ENCODE measurements at regions not wholly inside any gene's neighbourhood (a gene's known extent, or its start where the extent isn't known, plus 50 kb on each side); places are given as distances from the start of the nearest gene placed in this dataset.

DNA sequence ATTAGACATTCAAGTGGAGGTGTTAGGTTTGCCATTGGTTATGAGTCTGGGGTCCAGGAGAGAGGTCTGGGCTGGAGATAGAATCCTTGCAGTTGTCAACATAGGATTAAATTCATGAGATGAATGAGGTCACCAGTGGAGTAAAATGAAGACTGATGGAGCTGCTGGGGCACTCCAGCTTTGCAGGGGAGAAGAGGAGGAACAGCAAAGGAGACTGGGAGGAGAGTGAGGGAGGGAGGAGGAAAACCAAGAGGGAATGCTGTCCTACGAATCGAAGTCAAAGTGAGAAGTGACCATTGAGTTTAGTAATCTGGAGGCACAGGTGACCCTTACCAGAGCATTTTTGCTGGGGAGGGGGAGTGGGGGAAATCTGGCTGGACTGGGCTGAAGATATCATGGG lies 178.2 kb upstream of the NR3C1 start:
- no peak for DNase-seq

DNA sequence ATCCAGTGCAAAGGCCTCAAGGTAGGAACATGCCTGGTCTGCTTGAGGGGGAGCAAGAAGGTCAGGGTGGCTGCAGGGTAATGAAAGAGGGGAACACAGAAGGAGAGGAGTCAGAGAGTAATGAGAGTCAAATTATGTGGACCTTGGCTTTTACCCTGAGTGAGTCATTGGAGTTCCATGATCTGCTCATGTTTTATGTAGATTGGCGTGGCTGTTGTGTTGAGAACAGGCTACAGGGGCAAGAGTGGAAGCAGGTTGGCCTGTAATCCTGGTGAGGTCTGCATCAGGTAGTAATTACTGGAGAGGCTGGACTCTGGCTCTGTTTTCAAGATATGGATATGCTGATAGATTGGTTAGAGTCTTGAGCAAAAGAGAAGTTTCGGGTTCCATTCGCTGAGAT lies 177.7 kb upstream of the NR3C1 start:
- no peak for DNase-seq

DNA sequence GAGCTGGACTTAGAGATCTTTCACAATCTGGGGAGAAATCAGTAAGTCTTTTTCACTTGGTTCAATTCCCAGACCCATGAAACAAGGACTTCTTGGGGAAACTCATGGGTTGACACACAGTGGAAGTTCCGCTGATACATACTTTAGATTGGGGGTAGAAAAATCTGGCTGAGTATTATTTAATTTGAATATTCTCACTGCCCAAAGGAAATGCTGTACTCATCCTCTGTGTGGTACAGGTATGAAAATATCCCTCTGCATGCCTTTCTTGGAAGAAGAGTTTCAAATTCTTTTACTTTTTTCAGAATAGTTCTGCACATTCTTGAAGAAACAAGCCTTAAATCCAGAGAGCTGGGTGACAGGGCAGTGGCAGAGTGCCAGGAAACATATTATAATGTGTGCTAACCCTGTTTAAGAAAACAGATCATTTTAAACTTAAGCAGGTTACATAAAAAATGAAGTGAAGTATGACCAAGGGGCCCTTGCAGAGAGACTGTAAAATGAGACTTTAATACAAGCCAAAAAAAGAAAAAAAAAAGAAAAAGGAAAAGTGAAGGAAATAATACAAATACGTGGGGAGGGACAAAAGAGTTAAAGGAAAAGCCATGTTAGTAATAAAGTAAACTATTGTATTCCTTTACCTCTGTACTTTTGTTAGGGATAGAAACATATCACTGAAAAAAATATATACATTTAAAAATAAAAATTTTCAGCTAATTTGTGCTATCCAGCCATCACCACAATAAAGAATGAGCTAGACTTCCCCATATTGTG lies 173.4 kb upstream of the NR3C1 start:
- no peak for DNase-seq

DNA sequence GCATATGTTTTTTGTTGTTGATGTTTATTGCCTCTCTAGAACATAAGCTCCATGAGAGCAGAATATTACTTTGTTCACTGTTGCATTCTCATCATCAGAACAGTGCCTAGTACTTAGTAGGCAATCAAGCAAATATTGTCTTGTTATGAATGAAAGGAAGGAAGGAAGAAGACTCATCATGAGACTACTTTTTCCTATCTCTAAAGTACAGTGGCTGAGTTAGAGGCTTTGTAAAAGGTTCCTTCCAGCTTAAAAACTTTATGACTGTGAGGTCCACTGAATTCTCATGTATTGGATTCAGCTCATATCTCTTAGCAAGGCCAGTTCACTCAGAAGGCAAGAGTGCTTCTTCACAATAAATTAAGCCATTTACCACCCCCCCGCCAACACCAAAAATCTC lies 171.8 kb upstream of the NR3C1 start:
- DNase-seq: no peak

DNA sequence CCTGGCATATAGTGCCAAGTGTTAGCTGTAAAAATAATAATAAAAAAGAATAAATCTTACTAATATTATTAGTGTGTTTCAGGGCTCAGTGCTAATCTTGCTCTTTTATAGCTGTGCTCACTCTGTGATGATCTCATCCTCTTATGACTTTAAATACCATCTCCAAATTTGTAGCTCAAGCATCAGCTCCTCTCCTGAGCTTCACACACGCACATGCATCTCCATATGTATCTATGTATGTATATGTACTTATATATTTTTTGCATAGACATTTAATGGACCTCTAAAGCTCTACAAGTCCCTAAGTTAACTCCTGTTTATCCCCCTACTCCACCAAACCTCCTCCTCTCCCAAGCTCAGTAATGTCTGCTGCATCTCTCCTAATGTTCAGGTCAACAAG lies 170.8 kb upstream of the NR3C1 start:
- DNase-seq: no peak

DNA sequence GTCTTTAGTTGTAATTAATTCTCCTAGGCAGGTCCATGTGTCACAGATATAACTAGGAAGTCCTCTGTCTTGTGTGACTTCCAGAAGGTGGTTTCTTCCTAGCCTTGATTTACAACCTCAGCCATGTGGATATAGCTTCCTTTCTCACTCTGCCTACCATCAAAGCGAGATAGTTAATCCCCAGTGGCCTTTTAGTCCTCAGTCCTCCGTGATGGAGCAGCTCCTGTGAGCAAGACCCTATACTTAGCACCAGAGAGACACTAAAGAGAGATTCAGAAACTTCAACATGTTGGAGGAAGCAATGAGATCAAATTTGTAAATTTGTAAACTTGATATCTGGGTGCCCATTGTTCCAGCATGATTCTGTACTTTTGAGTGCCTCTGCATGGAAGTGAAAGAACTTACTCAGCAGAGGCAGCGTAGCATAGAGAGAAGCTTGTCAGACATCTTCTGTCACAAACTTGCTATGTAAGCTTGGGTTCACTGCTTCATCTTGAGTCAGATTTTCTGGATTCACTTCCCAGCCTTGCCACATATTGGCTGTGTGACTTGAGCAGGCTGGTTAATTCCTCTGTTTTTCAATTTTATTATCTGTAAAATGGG lies 170.2 kb upstream of the NR3C1 start:
- no peak for DNase-seq

DNA sequence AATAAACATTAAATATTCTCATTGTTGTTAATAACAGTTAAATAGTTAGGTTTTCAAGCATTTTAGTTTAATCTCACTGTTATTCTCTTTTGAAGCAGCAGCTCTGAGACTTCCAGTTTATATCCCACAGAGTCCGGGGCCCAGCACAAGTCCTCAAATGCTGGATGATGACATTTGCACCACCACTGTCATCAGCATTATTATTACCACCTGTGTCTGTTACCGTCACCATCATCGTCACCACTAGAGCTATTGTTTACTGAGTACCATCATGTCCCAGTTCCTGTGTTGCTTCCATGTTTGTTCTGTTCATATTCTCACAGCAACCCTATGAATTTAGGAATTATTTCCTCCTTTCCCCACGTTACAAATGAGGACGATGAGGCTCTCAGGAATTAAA lies 169.2 kb upstream of the NR3C1 start:
- DNase-seq: no peak

DNA sequence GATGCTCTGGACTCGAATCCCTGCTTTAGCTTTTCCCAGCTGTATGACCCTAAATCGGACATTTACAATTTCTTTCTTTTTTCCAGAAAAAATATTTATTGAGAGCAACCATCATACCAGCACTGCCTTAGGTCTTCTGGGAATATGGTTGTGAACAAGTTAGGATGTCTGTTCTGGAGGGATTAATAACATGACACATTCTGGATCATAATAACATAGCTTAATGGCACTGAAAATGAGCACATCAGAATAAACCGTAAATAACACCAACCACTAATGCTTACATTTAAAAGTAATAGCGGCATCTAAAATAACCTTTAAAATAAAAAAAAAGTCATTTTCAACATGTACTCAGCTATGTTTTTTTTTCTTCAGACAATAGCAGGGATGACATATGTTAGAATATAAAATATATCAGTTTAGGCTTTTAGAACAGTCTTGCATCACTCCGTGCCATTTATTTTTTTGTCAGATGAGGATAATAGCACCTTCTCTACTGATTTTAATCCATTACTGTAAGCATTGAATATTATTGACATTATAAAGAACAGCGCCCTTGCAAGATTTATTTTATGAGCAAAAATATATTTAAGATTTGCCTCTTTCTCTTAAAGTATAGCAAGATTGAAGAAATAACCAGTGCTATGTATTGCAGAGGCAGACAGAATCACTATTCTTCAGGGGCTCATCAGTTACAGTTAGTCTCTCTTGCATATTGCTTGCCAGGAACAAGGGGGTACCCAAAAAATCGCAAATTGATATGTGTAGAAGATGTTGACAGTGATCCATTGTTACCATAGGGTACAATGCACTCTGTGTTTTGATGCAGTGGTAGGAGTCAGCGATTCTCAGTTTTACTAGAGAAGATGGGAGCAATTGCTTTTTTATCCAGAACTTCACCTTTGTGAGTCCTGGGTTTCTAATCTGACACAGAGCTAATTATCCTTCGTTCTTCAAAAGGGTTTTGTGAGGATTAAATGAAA lies 168.4 kb upstream of the NR3C1 start:
- no peak for DNase-seq

DNA sequence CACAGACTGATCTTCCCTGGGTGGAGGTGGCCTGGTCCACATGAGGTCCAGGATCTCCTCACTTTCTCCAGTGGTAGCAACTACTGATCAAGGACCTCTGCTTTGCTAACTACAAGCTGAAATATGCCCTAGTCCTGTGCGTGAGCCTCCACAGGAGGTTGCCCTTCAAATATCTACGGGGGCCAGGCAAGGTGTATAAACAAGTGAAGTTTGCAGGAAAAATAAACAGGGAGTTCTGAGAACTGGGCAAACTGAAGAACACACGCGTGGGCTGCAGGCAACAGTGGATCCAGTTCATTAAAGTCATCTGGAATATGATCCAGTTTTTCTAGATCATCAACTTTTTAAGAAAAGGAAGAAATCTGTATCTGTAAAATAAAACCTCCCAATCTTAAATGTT lies 167.5 kb upstream of the NR3C1 start:
- no peak for DNase-seq

DNA sequence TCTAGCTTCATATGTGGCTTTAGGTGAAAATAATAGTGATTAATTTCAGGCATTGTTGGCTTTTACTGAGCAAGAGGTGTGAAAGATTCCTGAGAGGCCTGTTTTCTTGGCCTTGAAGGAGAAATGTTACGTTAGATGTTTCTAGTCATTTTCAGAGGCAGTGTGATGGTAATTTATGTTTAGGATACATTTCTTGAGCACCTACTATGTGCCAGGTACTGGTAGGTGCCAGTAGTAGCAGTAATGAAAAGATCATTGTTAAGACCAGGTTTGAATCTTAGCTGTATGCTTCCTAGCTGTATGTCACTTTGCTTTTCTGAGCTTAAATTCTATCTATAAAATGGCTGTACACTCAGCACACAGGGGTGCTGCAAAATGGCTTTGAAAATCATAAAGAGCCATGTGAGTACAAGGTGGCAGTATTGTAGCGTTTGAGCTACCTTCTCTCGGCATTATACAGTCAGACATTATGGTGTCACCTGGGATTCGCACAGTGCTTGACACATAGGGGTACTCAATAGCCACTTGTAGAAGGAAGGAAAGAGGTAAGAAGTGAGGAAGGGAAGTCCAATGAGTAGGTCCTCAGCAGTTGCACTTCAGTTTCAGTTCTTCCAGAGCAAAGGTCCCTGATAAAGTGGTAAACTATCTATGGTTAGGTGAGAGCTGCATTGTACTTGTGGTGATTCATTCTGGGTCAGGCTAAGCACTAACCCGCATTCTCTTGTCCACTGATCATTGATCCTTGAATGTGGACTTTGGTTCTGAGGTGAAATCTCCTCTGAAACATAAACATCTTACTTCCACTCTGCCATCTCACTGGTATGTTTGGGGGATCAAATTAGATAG lies 166.5 kb upstream of the NR3C1 start:
- no peak for DNase-seq

DNA sequence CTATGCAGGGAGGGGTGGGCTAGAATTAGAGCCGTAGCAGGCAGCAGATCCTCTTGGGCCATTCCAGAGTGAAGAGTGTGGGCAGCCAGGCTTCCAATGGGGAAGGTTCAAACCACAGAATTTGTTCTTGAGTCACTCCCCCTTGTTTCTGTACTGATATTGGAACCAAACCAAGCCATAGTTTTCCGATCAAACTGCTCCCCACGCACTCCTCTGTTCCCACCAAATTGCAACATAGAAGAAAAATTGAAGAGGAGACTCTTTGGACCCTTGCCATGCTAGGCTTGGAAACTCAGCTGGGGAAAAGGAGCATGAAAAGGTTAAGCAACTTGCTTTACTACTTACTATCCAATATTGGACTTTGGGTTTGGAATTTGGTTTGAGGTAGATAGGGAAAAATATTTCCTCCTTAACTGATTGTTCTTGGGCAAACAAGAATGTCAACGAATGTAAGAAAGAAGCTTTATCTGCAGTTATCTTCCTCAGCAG lies 165.8 kb upstream of the NR3C1 start:
- no peak for DNase-seq

DNA sequence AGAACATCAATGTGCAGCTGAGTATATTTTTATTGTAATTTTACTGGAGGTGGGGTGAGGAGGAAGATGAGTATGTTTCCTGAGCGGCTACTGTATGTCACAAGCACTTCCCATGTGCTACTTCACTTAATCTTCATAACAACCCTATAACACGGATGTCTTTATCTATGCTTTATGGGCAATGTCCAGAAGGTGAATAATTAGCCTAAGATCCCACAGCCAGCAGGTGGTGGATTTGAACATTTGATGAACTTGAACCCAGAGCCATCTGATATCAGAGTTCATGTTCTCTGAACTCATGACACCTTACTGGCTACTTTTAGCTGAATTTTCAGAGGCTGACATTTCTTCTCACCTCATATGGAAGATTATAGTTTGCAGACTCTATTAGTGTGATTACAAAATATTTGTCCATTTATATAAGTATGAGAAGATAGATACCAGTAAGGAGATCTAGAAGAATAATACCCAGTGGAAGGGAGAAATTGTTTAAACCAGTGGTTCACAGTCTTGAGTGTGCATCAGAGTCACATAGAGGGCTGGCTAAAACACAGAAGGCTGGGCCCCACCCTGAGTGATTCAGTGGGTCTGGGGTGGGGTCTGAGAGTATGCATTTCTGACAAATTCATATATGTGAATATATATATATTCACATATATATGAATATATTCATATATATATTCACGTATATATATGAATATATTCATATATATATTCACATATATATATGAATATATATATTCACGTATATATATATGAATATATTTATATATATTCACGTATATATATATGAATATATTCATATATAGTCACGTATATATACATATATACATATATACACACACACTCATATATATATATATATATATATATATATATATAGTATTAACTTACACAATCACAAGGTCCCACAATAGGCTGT lies 164.4 kb upstream of the NR3C1 start:
- DNase-seq: no peak

DNA sequence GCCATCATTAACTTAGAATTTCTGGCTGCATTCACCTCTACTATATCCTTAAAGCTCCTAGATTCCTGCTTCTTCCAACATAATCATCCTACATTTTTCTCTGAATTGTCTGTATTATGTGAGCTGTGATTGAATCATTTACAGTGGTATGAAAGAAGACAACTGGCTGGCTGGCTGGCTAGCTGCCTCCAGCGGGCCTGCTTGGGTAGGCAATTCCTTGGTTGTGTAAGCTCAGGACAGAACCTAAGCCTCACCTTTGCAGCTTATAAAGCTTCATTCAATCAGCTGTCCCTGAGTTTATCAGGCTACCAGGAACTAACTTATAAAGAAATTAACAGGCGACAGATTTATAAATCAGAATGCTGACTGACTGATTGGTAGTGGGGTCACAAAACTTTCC lies 162.7 kb upstream of the NR3C1 start:
- no peak for DNase-seq

DNA sequence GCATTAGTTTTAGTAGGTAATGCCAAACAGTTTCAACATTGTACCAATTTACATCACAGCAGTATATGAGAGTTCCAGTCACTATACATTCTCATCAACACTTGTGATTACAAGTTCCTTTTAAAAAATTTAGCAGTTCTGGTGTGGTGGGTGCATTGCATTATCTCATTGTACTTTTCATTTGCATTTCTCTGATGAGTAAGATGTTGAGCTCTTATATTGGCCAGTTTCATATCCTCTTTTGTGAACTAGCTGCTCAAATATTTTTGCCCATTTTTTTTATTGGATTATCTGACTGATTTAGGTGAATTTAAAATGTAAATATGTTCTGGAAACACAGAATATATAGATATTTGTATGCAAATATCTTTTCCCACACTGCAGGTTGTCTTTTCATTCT lies 160.9 kb upstream of the NR3C1 start:
- no peak for DNase-seq

DNA sequence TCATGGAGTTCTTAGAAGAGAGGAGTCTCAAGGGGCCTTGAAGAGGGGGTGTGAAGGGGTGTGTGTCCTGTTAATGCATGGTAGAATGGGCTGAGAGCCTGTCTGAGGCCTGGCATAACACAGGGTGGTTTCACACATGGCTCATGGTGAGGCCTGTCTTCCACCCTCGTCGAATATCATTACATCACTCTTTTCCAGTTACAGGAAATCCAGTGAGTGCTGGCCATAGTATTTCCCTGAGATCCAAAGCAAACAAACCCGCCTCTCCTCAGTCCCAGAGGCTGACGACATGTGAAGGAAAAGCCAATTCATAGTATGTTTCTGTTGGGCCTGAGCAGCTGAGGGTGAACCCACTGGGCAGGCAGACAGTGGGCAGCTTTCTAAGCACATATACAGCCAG lies 159.4 kb upstream of the NR3C1 start:
- DNase-seq: no peak

DNA sequence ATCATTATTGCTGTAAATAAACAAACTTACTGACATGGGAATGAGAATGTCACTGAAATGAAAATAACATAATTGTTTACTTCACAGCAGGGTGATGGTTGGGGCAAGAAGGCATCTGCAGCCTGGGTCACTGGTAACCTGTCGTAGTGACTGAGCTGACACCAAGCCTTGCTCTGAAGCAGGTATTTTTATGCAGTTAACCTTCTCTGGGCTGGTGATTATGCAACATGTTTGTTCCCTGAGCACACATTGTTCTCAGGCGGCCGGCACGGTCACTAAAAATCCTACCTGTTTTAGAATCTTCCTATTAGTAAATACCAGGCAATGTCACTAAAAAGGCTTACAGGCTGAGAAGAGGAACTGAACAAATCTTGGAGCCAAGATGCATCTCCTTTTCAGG lies 157.7 kb upstream of the NR3C1 start:
- no peak for DNase-seq

DNA sequence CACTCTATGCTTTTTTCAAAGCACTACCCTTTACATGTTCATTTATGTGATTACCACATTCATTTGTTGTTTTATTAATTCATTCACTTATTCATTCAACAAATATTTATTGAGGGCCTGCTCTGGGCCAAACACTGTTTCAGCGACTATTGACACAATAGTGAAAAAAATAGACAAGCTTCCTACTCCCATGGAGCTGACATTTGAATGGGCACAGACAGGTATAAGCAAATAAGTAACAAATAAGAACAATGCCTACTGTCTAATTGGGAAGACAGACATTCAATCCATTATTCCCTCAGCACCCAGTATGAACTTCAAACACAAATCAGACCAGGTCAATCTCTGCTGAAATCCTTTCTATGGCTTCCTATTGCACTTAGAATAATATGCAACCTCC lies 156.9 kb upstream of the NR3C1 start:
- no peak for DNase-seq

DNA sequence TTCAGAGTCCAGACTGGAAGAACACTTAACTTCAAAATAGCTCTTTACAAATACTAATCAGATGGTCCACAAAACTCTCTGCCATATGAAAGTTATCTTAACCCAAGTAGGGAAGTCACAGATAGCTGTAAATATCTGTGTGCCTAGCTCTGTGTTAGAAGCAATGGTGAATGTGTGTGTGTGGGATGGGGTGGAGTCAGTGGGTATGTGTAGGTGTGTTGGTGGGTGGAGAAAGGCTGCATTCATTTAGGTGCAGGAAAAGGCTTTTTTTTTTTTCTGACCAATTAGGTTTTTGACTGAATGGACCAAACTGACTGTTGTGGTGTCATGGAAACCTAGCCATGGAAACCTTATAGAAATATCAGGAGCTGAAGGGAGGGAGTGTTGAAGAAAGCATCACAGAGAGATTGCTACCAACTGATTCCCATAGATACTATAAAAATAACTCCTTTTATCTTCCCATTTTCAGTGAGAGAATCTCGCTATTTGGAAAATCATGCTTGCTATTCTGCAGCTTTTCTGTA lies 156.2 kb upstream of the NR3C1 start:
- DNase-seq: no peak

DNA sequence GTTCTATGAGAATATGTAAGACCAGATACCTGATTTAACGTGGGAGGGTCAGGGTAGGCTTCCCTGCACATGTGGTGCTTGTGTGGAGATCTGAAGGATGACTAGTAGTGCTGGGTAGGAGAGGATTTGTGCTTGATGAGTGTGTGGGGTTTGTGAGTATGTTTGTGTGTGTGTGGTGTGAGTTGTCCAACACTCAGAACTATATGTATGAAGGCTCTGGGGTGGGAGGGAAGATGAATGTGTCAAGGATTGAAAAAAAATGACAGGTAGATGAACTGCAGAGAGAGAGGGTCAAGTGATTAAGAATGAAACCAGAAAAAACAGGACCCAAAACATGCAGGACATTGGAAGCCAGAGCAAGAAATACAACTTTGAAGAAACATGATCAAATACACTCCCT lies 154.6 kb upstream of the NR3C1 start:
- DNase-seq: no peak

DNA sequence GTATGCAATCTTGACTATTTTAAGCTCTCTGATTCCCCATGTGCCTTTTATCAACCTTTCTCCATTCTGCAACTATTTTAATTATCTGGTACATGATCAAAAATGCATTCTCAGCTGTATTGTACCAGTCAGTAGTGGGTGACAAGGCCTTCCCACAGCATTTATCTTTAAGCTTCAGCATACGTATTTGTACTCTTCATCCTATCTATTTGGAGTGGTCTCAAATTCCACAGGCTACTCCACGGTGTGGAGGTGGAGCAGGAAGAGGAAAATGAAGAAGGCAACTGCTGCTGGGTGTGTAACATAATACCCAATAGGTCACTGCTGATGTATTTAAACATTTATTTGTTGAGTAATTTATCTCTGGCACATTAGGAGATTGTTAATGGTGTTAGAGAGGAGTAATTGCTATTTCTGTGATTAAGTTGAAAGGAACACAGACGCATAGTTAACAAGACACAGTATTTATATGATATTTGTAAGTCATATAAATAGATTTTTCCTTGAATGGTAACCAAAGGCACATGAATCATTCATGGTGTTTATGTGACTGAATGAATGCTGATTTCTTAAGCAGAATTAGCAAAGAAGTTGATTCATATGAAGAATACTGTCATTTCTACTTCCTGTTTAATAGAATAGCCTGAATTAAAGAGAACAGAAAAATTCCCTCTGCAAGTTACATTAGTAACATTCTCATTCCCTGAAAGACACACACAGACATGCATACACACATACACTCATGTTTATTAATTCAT lies 153.8 kb upstream of the NR3C1 start:
- DNase-seq: no peak

All from stimulated activated CD8-positive, alpha-beta memory T cell treated with anti-CD3 and anti-CD28 coated beads, Interleukin-4, amount 100 ng/mL, for 48 hours (primary cell).